Trophoblast cell (in vitro differentiated cells and primary cell): ENCODE measurements at regions not wholly inside any gene's neighbourhood (a gene's known extent, or its start where the extent isn't known, plus 50 kb on each side); places are given as distances from the start of the nearest gene placed in this dataset.

ENCODE experiments used
- DNase-seq, 2 donors: peaks; one replicate each; pipeline ENCODE4 v3.0.0-alpha.2; 2016
- H2AFZ ChIP-seq: 2 replicates; pipeline ENCODE4 v1.6.1; 2013; ENCODE audit warnings: low read length, moderate library complexity, mild to moderate bottlenecking; ENCODE audit not compliant: insufficient read depth, poor library complexity
- H2AK5ac ChIP-seq: 2 replicates; pipeline ENCODE4 v1.6.1; 2013; ENCODE audit warnings: mild to moderate bottlenecking, low read length
- H2BK120ac ChIP-seq: 2 replicates; pipeline ENCODE4 v1.6.1; 2013; ENCODE audit warnings: low read length, mild to moderate bottlenecking, moderate library complexity; ENCODE audit not compliant: insufficient read depth, poor library complexity
- H2BK12ac ChIP-seq: 2 replicates; pipeline ENCODE4 v1.6.1; 2013; ENCODE audit warnings: mild to moderate bottlenecking, low read length, moderate library complexity
- H2BK5ac ChIP-seq: 2 replicates; pipeline ENCODE4 v1.6.1; 2013; ENCODE audit warnings: low read length, low read depth, moderate library complexity, mild to moderate bottlenecking; ENCODE audit not compliant: poor library complexity
- H3K14ac ChIP-seq: 2 replicates; pipeline ENCODE4 v1.6.1; 2013; ENCODE audit warnings: mild to moderate bottlenecking, low read length
- H3K18ac ChIP-seq: 2 replicates; pipeline ENCODE4 v1.6.1; 2013; ENCODE audit warnings: mild to moderate bottlenecking, low read length
- H3K23ac ChIP-seq: 2 replicates; pipeline ENCODE4 v1.6.1; 2013; ENCODE audit warnings: low read length
- H3K27ac ChIP-seq: 2 replicates; pipeline ENCODE4 v1.5.1; 2013; ENCODE audit warnings: low read depth, mild to moderate bottlenecking, inconsistent platforms, low read length, moderate library complexity
- H3K27me3 ChIP-seq: 2 replicates; pipeline ENCODE4 v1.6.1; 2013; ENCODE audit warnings: inconsistent platforms, mild to moderate bottlenecking, low read length, moderate library complexity; ENCODE audit not compliant: insufficient read depth
- H3K36me3 ChIP-seq, 2 experiments: 1 replicate in 1 of 2; 2 replicates in 1 of 2; pipeline ENCODE4 v1.6.1; 2013; ENCODE audit warnings: low read length in 2 of 2, mild to moderate bottlenecking in 2 of 2, moderate library complexity in 1 of 2; ENCODE audit not compliant: insufficient read depth in 2 of 2, control insufficient read depth in 1 of 2
- H3K4ac ChIP-seq: 2 replicates; pipeline ENCODE4 v1.6.1; 2013; ENCODE audit warnings: low read depth, mild to moderate bottlenecking, low read length, moderate library complexity
- H3K4me1 ChIP-seq, 2 experiments: 1 replicate in 1 of 2; 2 replicates in 1 of 2; pipeline ENCODE4 v1.6.1; 2013; ENCODE audit warnings: low read length in 2 of 2, mild to moderate bottlenecking in 2 of 2, moderate library complexity in 1 of 2; ENCODE audit not compliant: insufficient read depth in 2 of 2, control insufficient read depth in 1 of 2
- H3K4me2 ChIP-seq: 2 replicates; pipeline ENCODE4 v1.6.1; 2013; ENCODE audit warnings: inconsistent platforms, mild to moderate bottlenecking, low read length, moderate library complexity
- H3K4me3 ChIP-seq: 2 replicates; pipeline ENCODE4 v1.5.1; 2013; ENCODE audit warnings: mild to moderate bottlenecking, low read depth, low read length, inconsistent platforms
- H3K79me1 ChIP-seq: one replicate; pipeline ENCODE4 v1.6.1; 2013; ENCODE audit warnings: low read length
- H3K79me2 ChIP-seq: 2 replicates; pipeline ENCODE4 v1.6.1; 2013; ENCODE audit warnings: low read length, mild to moderate bottlenecking; ENCODE audit not compliant: control insufficient read depth, insufficient read depth, poor library complexity
- H3K9ac ChIP-seq: 2 replicates; pipeline ENCODE4 v1.6.1; 2013; ENCODE audit warnings: mild to moderate bottlenecking, low read length
- H3K9me3 ChIP-seq: 2 replicates; pipeline ENCODE4 v1.6.1; 2013; ENCODE audit warnings: low read depth, mild to moderate bottlenecking, control low read depth, inconsistent platforms, low read length; ENCODE audit not compliant: insufficient read depth
- H4K12ac ChIP-seq: 2 replicates; pipeline ENCODE4 v1.6.1; 2013; ENCODE audit warnings: low read depth, mild to moderate bottlenecking, low read length, moderate library complexity
- H4K8ac ChIP-seq: 2 replicates; pipeline ENCODE4 v1.6.1; 2013; ENCODE audit warnings: low read depth, mild to moderate bottlenecking, low read length, moderate library complexity
- H4K91ac ChIP-seq: one replicate; pipeline ENCODE4 v1.6.1; 2013; ENCODE audit warnings: low read depth, mild to moderate bottlenecking, low read length, moderate library complexity
- WGBS: extraction: QIAGEN DNeasy Blood & Tissue Kit; methylation state at CpG from one replicate; pipeline ENCODE4 v1.1.7; 2013; ENCODE audit warnings: missing lambda C conversion rate; ENCODE audit not compliant: insufficient read length, insufficient coverage; ENCODE audit errors: extremely low coverage; 5-methylcytosine and 5-hydroxymethylcytosine counted together

DNA sequence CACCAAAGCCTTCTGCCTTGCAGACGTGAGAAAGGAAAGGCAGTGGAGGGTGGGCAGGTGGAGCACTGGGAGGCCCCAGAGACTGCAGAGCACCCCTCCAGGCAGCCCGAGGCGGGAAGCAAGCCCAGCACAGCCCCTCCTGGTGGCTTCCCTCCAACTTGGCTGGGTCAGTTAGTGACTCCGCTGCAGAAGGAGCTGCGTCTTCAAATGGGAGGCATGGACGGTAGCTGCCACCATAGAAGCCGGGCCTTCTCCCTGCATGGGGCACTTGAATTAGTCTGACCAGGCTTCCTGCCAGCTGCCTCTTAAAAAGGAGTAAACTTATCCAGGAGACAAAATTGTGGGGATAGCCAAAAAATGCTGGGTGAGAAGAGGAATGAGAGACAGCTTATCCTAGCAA lies 88.0 kb upstream of the RPS6KA2 start:
- Histone ChIP-seq H4K91ac (no peak overlapping the region), H2AK5ac (no peak overlapping the region), H3K18ac (no peak overlapping the region), H3K27me3 (no peaks in the 10 kb centered on the region), H3K23ac (no peak overlapping the region), H2AFZ (no peak overlapping the region), H3K4me3 (peak overlapping the region; percentile 17), H3K9me3 (peaks cover 2% of the 10 kb centered on the region), H3K9ac (no peak overlapping the region), H2BK5ac (no peak overlapping the region), H3K27ac (no peak overlapping the region), H3K36me3 (no peaks in the 10 kb centered on the region), H2BK12ac (no peak overlapping the region), H3K4ac (no peak overlapping the region), H3K4me1 (peaks cover 0 to 2% of the 10 kb centered on the region in 2 experiments), H3K14ac (no peak overlapping the region), H3K79me2 (no peaks in the 10 kb centered on the region), H3K79me1 (no peaks in the 10 kb centered on the region), H2BK120ac (no peak overlapping the region), H4K12ac (no peak overlapping the region), H4K8ac (no peak overlapping the region), H3K4me2 (no peak overlapping the region)
- no CpG with 5 or more reads among the region's 7 CpGs for WGBS
- no peak for DNase-seq

DNA sequence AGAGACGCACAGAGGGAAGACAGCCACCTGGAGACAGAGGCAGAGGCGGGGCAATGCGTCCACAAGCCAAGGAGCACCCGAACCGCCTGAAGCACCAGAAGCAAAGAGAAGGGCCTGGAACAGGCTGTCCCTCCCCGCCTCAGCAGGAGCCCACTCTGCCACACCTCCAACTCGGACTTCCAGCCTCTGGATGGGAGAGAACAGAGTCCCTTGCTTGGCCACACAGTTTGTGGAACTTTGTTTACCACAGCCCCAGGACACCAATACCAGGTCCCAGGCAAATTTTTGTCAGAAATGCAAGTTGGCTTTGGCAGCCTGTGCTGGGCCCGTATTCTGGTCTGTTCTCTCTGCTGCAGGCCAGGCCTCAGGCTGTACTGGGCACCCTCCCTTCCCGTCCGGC lies 87.5 kb upstream of the RPS6KA2 start:
- H3K9me3 ChIP-seq: peaks cover 2% of the 10 kb centered on the region
- no peaks in the 10 kb centered on the region for H3K36me3 ChIP-seq
- H3K9ac ChIP-seq: no peak overlapping the region
- no peak overlapping the region for H2AFZ ChIP-seq
- H3K18ac ChIP-seq: no peak overlapping the region
- H3K4me1 ChIP-seq: peaks cover 0 to 2% of the 10 kb centered on the region in 2 experiments
- peak in 1 of 2 donors; percentile 22 for DNase-seq
- H4K12ac ChIP-seq: no peak overlapping the region
- no peak overlapping the region for H4K91ac ChIP-seq
- no peak overlapping the region for H3K23ac ChIP-seq
- H3K4me2 ChIP-seq: no peak overlapping the region
- no peak overlapping the region for H2BK5ac ChIP-seq
- no peaks in the 10 kb centered on the region for H3K79me2 ChIP-seq
- no peak overlapping the region for H4K8ac ChIP-seq
- no peak overlapping the region for H2AK5ac ChIP-seq
- no peak overlapping the region for H2BK12ac ChIP-seq
- H2BK120ac ChIP-seq: no peak overlapping the region
- no peak overlapping the region for H3K27ac ChIP-seq
- H3K4me3 ChIP-seq: peak overlapping the region; percentile 17
- H3K4ac ChIP-seq: no peak overlapping the region
- WGBS: no CpG with 5 or more reads among the region's 10 CpGs
- no peak overlapping the region for H3K14ac ChIP-seq
- no peaks in the 10 kb centered on the region for H3K79me1 ChIP-seq
- H3K27me3 ChIP-seq: no peaks in the 10 kb centered on the region

DNA sequence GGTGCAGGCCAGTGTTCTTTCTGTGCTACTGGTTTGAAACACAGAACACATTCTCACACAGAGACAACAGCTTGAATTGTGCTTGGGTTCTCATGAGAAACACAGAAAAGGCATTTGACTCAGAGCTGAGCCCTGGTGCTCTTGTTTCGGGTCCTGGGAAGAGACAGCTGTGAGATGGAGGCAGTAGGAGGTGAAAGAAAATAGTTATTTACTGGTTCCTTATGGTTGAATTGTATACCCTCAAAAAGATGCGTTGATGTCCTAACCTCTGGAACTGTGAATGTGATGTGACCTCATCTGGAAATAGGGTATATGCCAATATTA lies 87.1 kb upstream of the RPS6KA2 start:
- H3K4me1 ChIP-seq: peaks cover 0 to 2% of the 10 kb centered on the region in 2 experiments
- H3K23ac ChIP-seq: no peak overlapping the region
- H2AK5ac ChIP-seq: no peak overlapping the region
- H3K4me3 ChIP-seq: no peak overlapping the region
- H3K27ac ChIP-seq: no peak overlapping the region
- H3K9me3 ChIP-seq: peaks cover 2% of the 10 kb centered on the region
- no peaks in the 10 kb centered on the region for H3K79me2 ChIP-seq
- no peak overlapping the region for H2BK120ac ChIP-seq
- H2BK5ac ChIP-seq: no peak overlapping the region
- H3K18ac ChIP-seq: no peak overlapping the region
- no peak overlapping the region for H2BK12ac ChIP-seq
- H3K4me2 ChIP-seq: no peak overlapping the region
- no peak overlapping the region for H4K91ac ChIP-seq
- no peak for DNase-seq
- H3K27me3 ChIP-seq: no peaks in the 10 kb centered on the region
- no peak overlapping the region for H4K8ac ChIP-seq
- no peak overlapping the region for H2AFZ ChIP-seq
- no peaks in the 10 kb centered on the region for H3K36me3 ChIP-seq
- H3K9ac ChIP-seq: no peak overlapping the region
- H4K12ac ChIP-seq: no peak overlapping the region
- H3K14ac ChIP-seq: no peak overlapping the region
- no CpG with 5 or more reads among the region's 2 CpGs for WGBS
- H3K4ac ChIP-seq: no peak overlapping the region
- H3K79me1 ChIP-seq: no peaks in the 10 kb centered on the region

DNA sequence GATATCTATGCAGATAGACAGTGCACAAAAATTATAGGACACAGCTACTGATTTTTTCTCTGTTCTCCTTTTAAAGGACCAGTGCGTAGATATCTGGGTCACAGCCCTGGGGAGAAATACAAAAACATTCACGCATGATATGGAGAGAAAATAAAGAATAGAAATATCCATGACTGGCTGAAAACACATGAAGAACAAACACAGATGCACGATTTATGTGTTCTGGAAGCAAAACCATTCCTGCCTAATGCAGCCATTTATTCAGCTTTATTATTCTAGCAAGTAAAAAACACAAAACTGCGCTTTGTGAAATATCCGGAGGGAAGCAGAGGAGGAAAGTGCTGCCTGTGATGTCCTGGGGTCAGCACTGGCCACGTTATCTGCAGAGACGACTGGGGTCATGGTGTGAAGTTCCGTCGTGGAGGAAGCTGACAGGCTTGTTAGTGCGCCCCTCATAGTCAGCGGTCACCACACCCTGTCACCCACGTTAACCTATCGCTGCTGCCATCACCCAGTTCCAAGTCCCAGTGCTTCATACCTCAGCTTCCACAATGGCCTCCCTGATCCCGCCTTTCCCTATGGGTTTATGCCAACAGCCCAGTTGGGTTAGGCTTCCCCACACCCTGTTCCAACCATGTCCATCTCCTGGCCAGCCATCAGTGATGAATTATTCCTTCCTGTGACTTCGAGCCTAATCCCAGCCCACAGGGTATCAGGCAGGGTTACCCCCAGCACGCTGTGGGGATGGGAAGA lies 86.6 kb upstream of the RPS6KA2 start:
- Histone ChIP-seq H2BK120ac (no peak overlapping the region), H4K12ac (no peak overlapping the region), H3K4me1 (peaks cover 0 to 2% of the 10 kb centered on the region in 2 experiments), H3K4ac (no peak overlapping the region), H2BK5ac (no peak overlapping the region), H3K79me2 (no peaks in the 10 kb centered on the region), H2AFZ (no peak overlapping the region), H4K91ac (no peak overlapping the region), H2AK5ac (no peak overlapping the region), H4K8ac (no peak overlapping the region), H3K18ac (no peak overlapping the region), H3K23ac (no peak overlapping the region), H3K27ac (no peak overlapping the region), H3K27me3 (no peaks in the 10 kb centered on the region), H3K9ac (no peak overlapping the region), H3K4me3 (no peak overlapping the region), H3K79me1 (no peaks in the 10 kb centered on the region), H2BK12ac (no peak overlapping the region), H3K14ac (no peak overlapping the region), H3K36me3 (no peaks in the 10 kb centered on the region), H3K9me3 (peaks cover 2% of the 10 kb centered on the region), H3K4me2 (no peak overlapping the region)
- no peak for DNase-seq
- WGBS: no CpG with 5 or more reads among the region's 16 CpGs
